DND-41 (cell line): ENCODE measurements at regions not wholly inside any gene's neighbourhood (a gene's known extent, or its start where the extent isn't known, plus 50 kb on each side); places are given as distances from the start of the nearest gene placed in this dataset.

ENCODE experiments used
- ATAC-seq: fragments of 200-7000 bp; cut with Tn5 transposase; 3 replicates; pipeline ENCODE4 v1.9.1; 2021; ENCODE audit warnings: low read depth; ENCODE audit not compliant: insufficient read depth
- DNase-seq: peaks from one replicate; pipeline ENCODE4 v3.0.0-alpha.2; 2020
- H2AFZ ChIP-seq: 2 replicates; pipeline ENCODE4 v1.6.0; 2012; ENCODE audit warnings: low read depth, low read length
- H3K27ac ChIP-seq: 2 replicates; pipeline ENCODE4 v1.5.1; 2012; ENCODE audit warnings: low read length, inconsistent platforms
- H3K27me3 ChIP-seq: fragments of 200-600 bp; sonication (generic); 2 replicates; pipeline ENCODE4 v1.6.0; 2012; ENCODE audit warnings: low read length, mild to moderate bottlenecking, inconsistent platforms; ENCODE audit not compliant: insufficient read depth, poor library complexity
- H3K36me3 ChIP-seq: 2 replicates; pipeline ENCODE4 v1.5.1; 2012; ENCODE audit warnings: low read length, inconsistent platforms; ENCODE audit not compliant: insufficient read depth
- H3K4me1 ChIP-seq: 2 replicates; pipeline ENCODE4 v1.5.1; 2012; ENCODE audit warnings: mild to moderate bottlenecking, low read length; ENCODE audit not compliant: insufficient read depth
- H3K4me2 ChIP-seq: 2 replicates; pipeline ENCODE4 v1.6.0; 2012; ENCODE audit warnings: mild to moderate bottlenecking, moderate library complexity, low read length, inconsistent platforms; ENCODE audit not compliant: insufficient read depth
- H3K4me3 ChIP-seq, 2 experiments: fragments of 200-600 bp in 1 of 2; shearing (Covaris generic) in 1 of 2; 2 replicates each; pipeline ENCODE4 v1.5.1; 2012 to 2016; ENCODE audit warnings: inconsistent platforms in 2 of 2, low read length in 2 of 2, mild to moderate bottlenecking in 2 of 2, low read depth in 1 of 2, moderate library complexity in 1 of 2
- H3K79me2 ChIP-seq: 2 replicates; pipeline ENCODE4 v1.6.0; 2012; ENCODE audit warnings: low read length, inconsistent platforms; ENCODE audit not compliant: insufficient read depth
- H3K9ac ChIP-seq: 2 replicates; pipeline ENCODE4 v1.6.0; 2012; ENCODE audit warnings: low read depth, mild to moderate bottlenecking, inconsistent platforms, low read length, moderate library complexity
- H3K9me3 ChIP-seq: 2 replicates; pipeline ENCODE4 v1.5.1; 2012; ENCODE audit warnings: low read length, moderate library complexity, mild to moderate bottlenecking, inconsistent platforms; ENCODE audit not compliant: insufficient read depth, severe bottlenecking
- H4K20me1 ChIP-seq: 2 replicates; pipeline ENCODE4 v1.6.0; 2012; ENCODE audit warnings: low read length; ENCODE audit not compliant: insufficient read depth
- CTCF ChIP-seq: IDR thresholded peaks from 2 replicates; pipeline ENCODE4 v1.5.1; 2012; ENCODE audit warnings: borderline replicate concordance, low read length, moderate library complexity, mild to moderate bottlenecking; ENCODE audit not compliant: poor library complexity, severe bottlenecking; ENCODE audit errors: extremely low read depth
- EZH2 ChIP-seq: IDR thresholded peaks from 3 replicates; pipeline ENCODE4 v1.6.1; 2012; ENCODE audit warnings: borderline replicate concordance, low read depth, mild to moderate bottlenecking, moderate library complexity, low read length, inconsistent platforms; ENCODE audit not compliant: severe bottlenecking

GRCh38 chr2:122908159-122908558 lies 1116.9 kb upstream of the CNTNAP5 start:
- Histone ChIP-seq H3K9ac (no peak overlapping the region), H3K27ac (no peak overlapping the region), H2AFZ (no peak overlapping the region), H3K27me3 (no peaks in the 10 kb centered on the region), H3K36me3 (no peaks in the 10 kb centered on the region), H3K4me1 (no peaks in the 10 kb centered on the region), H3K79me2 (no peaks in the 10 kb centered on the region), H3K4me3 (no peak overlapping the region), H3K4me2 (no peak overlapping the region), H3K9me3 (no peaks in the 10 kb centered on the region), H4K20me1 (no peaks in the 10 kb centered on the region)
- no peak for TF ChIP-seq CTCF
- TF ChIP-seq EZH2: no peak
- ATAC-seq (no peak), DNase-seq (no peak)

- Histone ChIP-seq H3K9me3 (peaks cover 12% of the 10 kb centered on the region), H3K79me2 (no peaks in the 10 kb centered on the region), H3K9ac (no peak overlapping the region), H3K27ac (no peak overlapping the region), H3K4me1 (no peaks in the 10 kb centered on the region), H3K27me3 (no peaks in the 10 kb centered on the region), H3K36me3 (no peaks in the 10 kb centered on the region), H3K4me3 (no peak overlapping the region), H2AFZ (no peak overlapping the region), H3K4me2 (no peak overlapping the region), H4K20me1 (no peaks in the 10 kb centered on the region)
- DNase-seq (no peak), ATAC-seq (no peak)
- TF ChIP-seq CTCF (no peak), EZH2 (no peak)
These were observed 1097.9 kb upstream of the CNTNAP5 start for GRCh38 chr2:122927197-122927596.

- Histone ChIP-seq H3K9me3 (peaks cover 12% of the 10 kb centered on the region), H3K4me3 (no peak overlapping the region), H3K27me3 (no peaks in the 10 kb centered on the region), H3K9ac (no peak overlapping the region), H3K79me2 (no peaks in the 10 kb centered on the region), H3K36me3 (no peaks in the 10 kb centered on the region), H3K4me2 (no peak overlapping the region), H4K20me1 (no peaks in the 10 kb centered on the region), H2AFZ (no peak overlapping the region), H3K27ac (no peak overlapping the region), H3K4me1 (no peaks in the 10 kb centered on the region)
- TF ChIP-seq CTCF: no peak
- no peak for TF ChIP-seq EZH2
- ATAC-seq (no peak), DNase-seq (no peak)
These were observed 1097.2 kb upstream of the CNTNAP5 start for GRCh38 chr2:122927710-122928557.
